Neural progenitor cell (in vitro differentiated cells): ENCODE measurements at regions not wholly inside any gene's neighbourhood (a gene's known extent, or its start where the extent isn't known, plus 50 kb on each side); places are given as distances from the start of the nearest gene placed in this dataset.
A peak's percentile ranks its signal among the peaks of the same experiment; 100 is the strongest.

Experiments used
- DNase-seq: peaks from one replicate; pipeline ENCODE4 v3.0.0-alpha.2; 2016; ENCODE audit warnings: low spot score
- H2AFZ ChIP-seq: fragments of 200-600 bp; sonication (generic); replicated peaks from 2 replicates; pipeline ENCODE4 v1.6.1; 2016; ENCODE audit warnings: antibody characterized with exemption
- H3F3A ChIP-seq: fragments of 200-600 bp; sonication (generic); 2 replicates; pipeline ENCODE4 v1.6.1; 2016; ENCODE audit warnings: antibody characterized with exemption, low read depth
- H3K27ac ChIP-seq: fragments of 200-600 bp; sonication (generic); 2 replicates; pipeline ENCODE4 v1.5.1; 2016; ENCODE audit warnings: mild to moderate bottlenecking
- H3K27me3 ChIP-seq: fragments of 200-600 bp; sonication (generic); 2 replicates; pipeline ENCODE4 v1.6.1; 2016; ENCODE audit warnings: mild to moderate bottlenecking, moderate library complexity
- H3K36me3 ChIP-seq: fragments of 200-600 bp; sonication (generic); 2 replicates; pipeline ENCODE4 v1.5.1; 2016
- H3K4me1 ChIP-seq: fragments of 200-600 bp; sonication (generic); 2 replicates; pipeline ENCODE4 v1.6.1; 2016; ENCODE audit warnings: mixed run types
- H3K4me2 ChIP-seq: fragments of 200-600 bp; sonication (generic); 2 replicates; pipeline ENCODE4 v1.6.1; 2016
- H3K4me3 ChIP-seq: fragments of 200-600 bp; sonication (generic); 2 replicates; pipeline ENCODE4 v1.5.1; 2016
- H3K79me2 ChIP-seq: fragments of 200-600 bp; sonication (generic); 2 replicates; pipeline ENCODE4 v1.6.1; 2016; ENCODE audit warnings: low read depth
- H3K9ac ChIP-seq: fragments of 200-600 bp; sonication (generic); 2 replicates; pipeline ENCODE4 v1.6.1; 2016
- H3K9me3 ChIP-seq: fragments of 200-600 bp; sonication (generic); 2 replicates; pipeline ENCODE4 v1.5.1; 2016; ENCODE audit warnings: low read depth
- H4K20me1 ChIP-seq: fragments of 200-600 bp; sonication (generic); 2 replicates; pipeline ENCODE4 v1.6.1; 2016; ENCODE audit warnings: low read depth
- H3K27ac Mint-ChIP-seq: 3 replicates; pipeline ENCODE4 v1.8.0; 2021; ENCODE audit warnings: mixed read lengths
- H3K27me3 Mint-ChIP-seq: 2 replicates; pipeline ENCODE4 v1.8.0; 2022; ENCODE audit warnings: low read depth, mild to moderate bottlenecking, inconsistent platforms, moderate library complexity, mixed read lengths; ENCODE audit not compliant: insufficient read depth
- H3K36me3 Mint-ChIP-seq: 3 replicates; pipeline ENCODE4 v1.8.0; 2021; ENCODE audit warnings: mixed read lengths
- H3K4me1 Mint-ChIP-seq: 3 replicates; pipeline ENCODE4 v1.8.0; 2021; ENCODE audit warnings: mixed read lengths
- H3K4me3 Mint-ChIP-seq: 3 replicates; pipeline ENCODE4 v1.8.0; 2021; ENCODE audit warnings: mild to moderate bottlenecking, moderate library complexity, mixed read lengths
- H3K9me3 Mint-ChIP-seq: 3 replicates; pipeline ENCODE4 v1.8.0; 2020; ENCODE audit warnings: mixed read lengths
- EZH2 ChIP-seq: fragments of 200-600 bp; sonication (generic); IDR thresholded peaks from 2 replicates; pipeline ENCODE4 v1.6.1; 2017; ENCODE audit warnings: antibody characterized with exemption, mild to moderate bottlenecking, moderate library complexity
- EZH2phosphoT487 ChIP-seq: fragments of 200-600 bp; sonication (generic); IDR thresholded peaks from 2 replicates; pipeline ENCODE4 v1.6.1; 2017; ENCODE audit warnings: antibody characterized with exemption
- TF ChIP-seq, protein P1 (sequence below): fragments of 200-600 bp; sonication (generic); IDR thresholded peaks from 2 replicates; pipeline ENCODE4 v1.5.1; 2017; ENCODE audit warnings: antibody characterized with exemption, mild to moderate bottlenecking

- peaks cover 15% of the 10 kb centered on the region for H4K20me1 ChIP-seq
- H3K4me3 ChIP-seq: no peak overlapping the region
- H3K27me3 ChIP-seq: peaks cover 12% of the 10 kb centered on the region
- no peaks in the 10 kb centered on the region for H3K36me3 ChIP-seq
- H3K9me3 Mint-ChIP-seq: peaks cover 2% of the 10 kb centered on the region
- H3K4me1 Mint-ChIP-seq: peaks cover 13% of the 10 kb centered on the region
- peak; percentile 67 for DNase-seq
- no peak overlapping the region for H3K4me3 Mint-ChIP-seq
- H3K4me1 ChIP-seq: peaks cover 29% of the 10 kb centered on the region
- peaks cover 22% of the 10 kb centered on the region for H3F3A ChIP-seq
- H3K79me2 ChIP-seq: no peaks in the 10 kb centered on the region
- peaks cover 2% of the 10 kb centered on the region for H3K27me3 Mint-ChIP-seq
- H3K36me3 Mint-ChIP-seq: no peaks in the 10 kb centered on the region
- H3K27ac ChIP-seq: no peak overlapping the region
- H3K9me3 ChIP-seq: no peaks in the 10 kb centered on the region
- no peak overlapping the region for H3K9ac ChIP-seq
- no peak overlapping the region for H2AFZ ChIP-seq
- no peak overlapping the region for H3K4me2 ChIP-seq
- H3K27ac Mint-ChIP-seq: no peak overlapping the region
- TF ChIP-seq, protein P1, sequence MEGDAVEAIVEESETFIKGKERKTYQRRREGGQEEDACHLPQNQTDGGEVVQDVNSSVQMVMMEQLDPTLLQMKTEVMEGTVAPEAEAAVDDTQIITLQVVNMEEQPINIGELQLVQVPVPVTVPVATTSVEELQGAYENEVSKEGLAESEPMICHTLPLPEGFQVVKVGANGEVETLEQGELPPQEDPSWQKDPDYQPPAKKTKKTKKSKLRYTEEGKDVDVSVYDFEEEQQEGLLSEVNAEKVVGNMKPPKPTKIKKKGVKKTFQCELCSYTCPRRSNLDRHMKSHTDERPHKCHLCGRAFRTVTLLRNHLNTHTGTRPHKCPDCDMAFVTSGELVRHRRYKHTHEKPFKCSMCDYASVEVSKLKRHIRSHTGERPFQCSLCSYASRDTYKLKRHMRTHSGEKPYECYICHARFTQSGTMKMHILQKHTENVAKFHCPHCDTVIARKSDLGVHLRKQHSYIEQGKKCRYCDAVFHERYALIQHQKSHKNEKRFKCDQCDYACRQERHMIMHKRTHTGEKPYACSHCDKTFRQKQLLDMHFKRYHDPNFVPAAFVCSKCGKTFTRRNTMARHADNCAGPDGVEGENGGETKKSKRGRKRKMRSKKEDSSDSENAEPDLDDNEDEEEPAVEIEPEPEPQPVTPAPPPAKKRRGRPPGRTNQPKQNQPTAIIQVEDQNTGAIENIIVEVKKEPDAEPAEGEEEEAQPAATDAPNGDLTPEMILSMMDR: no peak
- TF ChIP-seq EZH2phosphoT487: peak; percentile 85
Measured at GRCh38 chr16:74092336-74092735, 204.3 kb upstream of the PSMD7 start.

DNA sequence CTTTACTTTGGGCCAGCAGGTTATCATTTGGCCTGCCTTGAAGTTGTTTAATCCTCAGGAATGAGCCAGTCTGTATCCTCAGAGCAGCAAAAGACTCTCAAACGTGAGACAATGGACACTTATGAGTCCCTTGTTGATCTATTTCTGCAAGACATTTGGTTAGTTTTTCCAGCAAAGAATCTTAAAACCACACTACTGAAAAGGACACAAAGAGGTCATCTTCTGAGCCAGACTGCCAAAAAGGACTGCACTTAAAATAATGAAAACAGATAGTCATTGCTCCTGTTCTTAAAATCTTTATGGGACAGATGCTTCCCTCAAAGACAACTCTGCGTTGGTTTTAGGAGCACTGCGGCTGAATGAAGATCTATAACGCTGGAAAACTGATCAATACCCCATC, 205.7 kb upstream of the PSMD7 start:
- Histone ChIP-seq H3K4me2 (no peak overlapping the region), H3K4me3 (no peak overlapping the region), H3K9me3 (no peaks in the 10 kb centered on the region), H3K27me3 (peaks cover 12% of the 10 kb centered on the region), H2AFZ (no peak overlapping the region), H3K79me2 (no peaks in the 10 kb centered on the region), H3F3A (peaks cover 22% of the 10 kb centered on the region), H3K9ac (no peak overlapping the region), H3K36me3 (no peaks in the 10 kb centered on the region), H3K4me1 (peaks cover 24% of the 10 kb centered on the region), H4K20me1 (peaks cover 15% of the 10 kb centered on the region), H3K27ac (no peak overlapping the region)
- peaks cover 5% of the 10 kb centered on the region for H3K9me3 Mint-ChIP-seq
- H3K27me3 Mint-ChIP-seq: peaks cover 2% of the 10 kb centered on the region
- TF ChIP-seq EZH2 (no peak), EZH2phosphoT487 (no peak)
- TF ChIP-seq, protein P1: no peak
- no peak overlapping the region for H3K4me3 Mint-ChIP-seq
- H3K27ac Mint-ChIP-seq: no peak overlapping the region
- no peak for DNase-seq
- H3K4me1 Mint-ChIP-seq: peaks cover 13% of the 10 kb centered on the region
- H3K36me3 Mint-ChIP-seq: no peaks in the 10 kb centered on the region

DNA sequence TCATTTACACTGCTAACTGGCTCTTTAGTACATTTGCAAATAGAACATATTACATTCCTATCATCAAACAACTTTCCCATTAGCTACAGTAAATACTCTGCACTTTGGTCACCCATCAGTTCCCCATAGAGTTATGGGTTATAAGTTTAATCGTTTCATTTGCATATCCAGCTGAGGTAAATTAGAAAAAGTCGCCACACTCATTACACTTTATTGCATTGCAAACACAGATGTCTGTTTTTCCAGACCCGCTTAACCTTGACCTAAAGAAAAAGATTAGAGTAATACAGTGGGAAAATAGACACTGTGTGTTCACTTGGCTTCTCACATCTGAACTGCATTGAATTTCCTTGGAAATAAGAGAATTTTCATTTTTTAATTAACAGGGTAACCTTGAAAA, 213.1 kb upstream of the PSMD7 start:
- Mint-ChIP-seq H3K4me3 (no peak overlapping the region), H3K27me3 (no peaks in the 10 kb centered on the region), H3K9me3 (peaks cover 5% of the 10 kb centered on the region), H3K4me1 (peaks cover under 1% of the 10 kb centered on the region), H3K27ac (no peak overlapping the region), H3K36me3 (no peaks in the 10 kb centered on the region)
- TF ChIP-seq EZH2phosphoT487 (no peak), EZH2 (no peak)
- Histone ChIP-seq H2AFZ (no peak overlapping the region), H3K9ac (no peak overlapping the region), H3K79me2 (no peaks in the 10 kb centered on the region), H3K36me3 (no peaks in the 10 kb centered on the region), H3K4me2 (no peak overlapping the region), H3K4me3 (no peak overlapping the region), H3K27me3 (no peaks in the 10 kb centered on the region), H3K4me1 (no peaks in the 10 kb centered on the region), H3K27ac (no peak overlapping the region), H3F3A (no peaks in the 10 kb centered on the region), H4K20me1 (no peaks in the 10 kb centered on the region), H3K9me3 (no peaks in the 10 kb centered on the region)
- DNase-seq: no peak

GRCh38 chr16:74080311-74080710, 216.3 kb upstream of the PSMD7 start:
- peaks cover 2% of the 10 kb centered on the region for H3K36me3 Mint-ChIP-seq
- H3K27ac ChIP-seq: no peak overlapping the region
- H3K9me3 ChIP-seq: peaks cover 3% of the 10 kb centered on the region
- no peaks in the 10 kb centered on the region for H3F3A ChIP-seq
- TF ChIP-seq, protein P1: no peak
- TF ChIP-seq EZH2phosphoT487: no peak
- no peak for TF ChIP-seq EZH2
- H3K79me2 ChIP-seq: no peaks in the 10 kb centered on the region
- H2AFZ ChIP-seq: no peak overlapping the region
- H3K4me2 ChIP-seq: no peak overlapping the region
- H3K27ac Mint-ChIP-seq: no peak overlapping the region
- H3K9me3 Mint-ChIP-seq: peaks cover 9% of the 10 kb centered on the region
- no peaks in the 10 kb centered on the region for H3K27me3 ChIP-seq
- H3K4me1 ChIP-seq: no peaks in the 10 kb centered on the region
- peaks cover 7% of the 10 kb centered on the region for H3K4me1 Mint-ChIP-seq
- H4K20me1 ChIP-seq: no peaks in the 10 kb centered on the region
- H3K9ac ChIP-seq: no peak overlapping the region
- H3K4me3 ChIP-seq: no peak overlapping the region
- H3K27me3 Mint-ChIP-seq: no peaks in the 10 kb centered on the region
- no peak overlapping the region for H3K4me3 Mint-ChIP-seq
- no peak for DNase-seq
- no peaks in the 10 kb centered on the region for H3K36me3 ChIP-seq
